ENCODE measurements at regions not wholly inside any gene's neighbourhood (a gene's known extent, or its start where the extent isn't known, plus 50 kb on each side); places are given as distances from the start of the nearest gene placed in this dataset.

DNA sequence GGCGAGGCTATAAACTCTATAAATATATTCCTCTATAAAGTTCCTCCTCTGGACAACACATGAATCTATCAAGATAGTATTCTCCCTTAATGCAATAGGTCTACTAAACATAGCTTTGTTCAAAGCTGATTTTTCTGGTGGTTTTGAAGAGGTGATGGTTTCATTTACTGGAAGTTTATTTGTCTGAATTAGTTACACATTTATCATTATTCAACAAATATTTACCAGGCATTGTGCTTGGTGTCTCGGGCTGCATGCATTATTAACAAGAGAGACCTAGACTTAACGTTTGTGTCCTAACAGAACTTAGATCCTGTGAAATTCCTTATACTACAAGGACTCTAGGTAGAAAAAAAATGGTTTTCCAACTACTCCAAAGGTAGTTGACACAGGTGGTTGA is 511.4 kb upstream of the B3GALT2 start:
- TF ChIP-seq, protein P1, sequence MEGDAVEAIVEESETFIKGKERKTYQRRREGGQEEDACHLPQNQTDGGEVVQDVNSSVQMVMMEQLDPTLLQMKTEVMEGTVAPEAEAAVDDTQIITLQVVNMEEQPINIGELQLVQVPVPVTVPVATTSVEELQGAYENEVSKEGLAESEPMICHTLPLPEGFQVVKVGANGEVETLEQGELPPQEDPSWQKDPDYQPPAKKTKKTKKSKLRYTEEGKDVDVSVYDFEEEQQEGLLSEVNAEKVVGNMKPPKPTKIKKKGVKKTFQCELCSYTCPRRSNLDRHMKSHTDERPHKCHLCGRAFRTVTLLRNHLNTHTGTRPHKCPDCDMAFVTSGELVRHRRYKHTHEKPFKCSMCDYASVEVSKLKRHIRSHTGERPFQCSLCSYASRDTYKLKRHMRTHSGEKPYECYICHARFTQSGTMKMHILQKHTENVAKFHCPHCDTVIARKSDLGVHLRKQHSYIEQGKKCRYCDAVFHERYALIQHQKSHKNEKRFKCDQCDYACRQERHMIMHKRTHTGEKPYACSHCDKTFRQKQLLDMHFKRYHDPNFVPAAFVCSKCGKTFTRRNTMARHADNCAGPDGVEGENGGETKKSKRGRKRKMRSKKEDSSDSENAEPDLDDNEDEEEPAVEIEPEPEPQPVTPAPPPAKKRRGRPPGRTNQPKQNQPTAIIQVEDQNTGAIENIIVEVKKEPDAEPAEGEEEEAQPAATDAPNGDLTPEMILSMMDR (conservative IDR thresholded peaks at IDR 0.05; ENCODE audit: control insufficient read depth, insufficient read depth, low read depth, low read length), result no peak
- H3K4me3 ChIP-seq (ENCODE audit: control insufficient read depth, low read depth, low read length), result no peak overlapping the region
- no peak for DNase-seq (ENCODE audit: low read depth)

DNA sequence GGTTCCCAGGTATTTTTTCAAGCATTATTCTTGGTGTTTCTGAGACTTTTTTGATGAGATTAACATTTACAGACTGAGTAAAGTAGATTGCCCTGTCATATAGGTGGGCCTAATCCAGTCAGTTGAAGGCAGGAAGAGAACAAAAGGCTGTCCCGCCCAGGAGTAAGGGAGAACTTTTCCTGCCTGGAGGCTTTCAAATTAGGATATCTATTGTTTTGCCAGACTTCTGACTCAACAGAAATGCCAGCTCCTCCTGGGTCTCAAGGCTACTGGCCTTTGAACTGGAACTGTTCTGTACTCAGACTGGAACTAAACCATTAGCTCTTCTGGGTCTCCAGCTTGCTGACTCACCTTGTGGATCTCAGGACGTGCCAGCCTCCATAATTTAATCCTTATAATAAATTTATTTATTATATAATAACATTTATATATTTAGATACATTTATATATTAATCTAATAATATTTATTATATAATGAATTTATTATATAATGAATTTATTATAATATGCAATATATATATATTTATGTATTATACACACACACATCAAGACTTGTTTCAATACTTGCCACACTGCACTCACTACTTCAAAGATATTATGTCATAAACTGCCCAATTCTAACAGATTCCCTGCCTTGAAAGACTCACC is 510.8 kb upstream of the B3GALT2 start:
- no peak for DNase-seq (ENCODE audit: low read depth)
- H3K4me3 ChIP-seq (ENCODE audit: control insufficient read depth, low read depth, low read length), result no peak overlapping the region
- TF ChIP-seq, protein P1 (conservative IDR thresholded peaks at IDR 0.05; ENCODE audit: control insufficient read depth, insufficient read depth, low read depth, low read length), result no peak

DNA sequence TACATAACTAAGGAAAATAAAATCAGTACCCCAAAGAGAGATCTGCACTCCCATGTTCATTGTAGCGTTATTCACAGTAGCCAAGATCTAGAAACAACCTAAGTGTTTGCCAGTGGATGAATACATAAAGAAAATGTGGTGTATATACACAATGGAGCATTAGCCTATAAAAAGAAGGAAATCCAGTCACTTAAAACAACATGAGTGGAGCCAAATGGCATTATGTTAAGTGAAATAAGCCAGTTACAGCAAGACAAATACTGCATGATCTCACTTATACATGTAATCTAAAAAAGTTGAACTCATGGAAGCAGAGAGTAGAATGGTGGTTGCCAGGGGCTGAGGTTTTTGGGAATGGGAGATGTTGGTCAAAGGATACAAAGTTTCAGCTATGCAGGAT is 508.3 kb upstream of the B3GALT2 start:
- TF ChIP-seq, protein P1 (conservative IDR thresholded peaks at IDR 0.05; ENCODE audit: control insufficient read depth, insufficient read depth, low read depth, low read length), result no peak

DNA sequence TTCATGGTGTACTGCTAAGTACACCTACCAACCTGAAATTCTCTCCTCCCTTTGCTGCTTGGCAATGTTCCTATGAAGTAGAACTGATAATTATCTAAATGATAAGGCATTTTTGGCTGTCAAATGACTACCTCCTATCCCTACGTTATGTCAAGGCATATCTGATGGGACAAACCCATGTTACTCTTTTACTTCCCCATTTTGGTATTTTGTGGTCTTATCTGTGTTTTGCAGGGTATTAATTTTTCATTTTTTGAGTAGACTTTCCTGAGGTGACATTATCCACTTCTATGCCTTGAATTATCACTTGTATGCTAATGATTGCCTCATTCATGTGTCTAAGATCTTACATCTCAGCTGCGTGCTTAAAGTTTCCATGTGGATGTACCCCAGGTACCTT is 499.6 kb upstream of the B3GALT2 start:
- TF ChIP-seq, protein P1 (conservative IDR thresholded peaks at IDR 0.05; ENCODE audit: control insufficient read depth, insufficient read depth, low read depth, low read length), result no peak
- no peak overlapping the region for H3K4me3 ChIP-seq (ENCODE audit: control insufficient read depth, low read depth, low read length)
- DNase-seq (ENCODE audit: low read depth), result no peak

More for the DNA sequence above, 508.3 kb upstream of the B3GALT2 start:
- H3K4me3 ChIP-seq (ENCODE audit: control insufficient read depth, low read depth, low read length), result no peak overlapping the region
- no peak for DNase-seq (ENCODE audit: low read depth)

DNA sequence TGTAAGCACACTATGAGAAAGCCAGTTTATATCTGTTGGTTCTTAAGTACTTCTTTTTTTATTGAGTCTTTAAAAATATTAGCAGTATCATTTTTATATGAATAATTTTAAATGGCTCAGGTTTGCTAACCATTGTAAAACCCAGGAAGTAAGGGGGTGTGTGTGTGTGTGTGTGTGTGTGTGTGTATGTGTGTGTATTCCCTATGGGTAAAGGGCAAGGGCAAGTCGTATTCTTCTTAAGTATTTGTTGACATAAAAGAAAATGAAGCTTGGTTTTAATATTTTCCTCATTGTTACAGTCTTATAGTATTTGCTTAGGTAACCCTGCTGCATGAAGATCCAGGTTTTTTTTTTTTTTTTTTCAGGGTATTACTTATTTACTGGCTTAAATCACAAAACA is 495.0 kb upstream of the B3GALT2 start:
- no peak overlapping the region for H3K4me3 ChIP-seq (ENCODE audit: control insufficient read depth, low read depth, low read length)
- no peak for DNase-seq (ENCODE audit: low read depth)
- TF ChIP-seq, protein P1 (conservative IDR thresholded peaks at IDR 0.05; ENCODE audit: control insufficient read depth, insufficient read depth, low read depth, low read length), result no peak

DNA sequence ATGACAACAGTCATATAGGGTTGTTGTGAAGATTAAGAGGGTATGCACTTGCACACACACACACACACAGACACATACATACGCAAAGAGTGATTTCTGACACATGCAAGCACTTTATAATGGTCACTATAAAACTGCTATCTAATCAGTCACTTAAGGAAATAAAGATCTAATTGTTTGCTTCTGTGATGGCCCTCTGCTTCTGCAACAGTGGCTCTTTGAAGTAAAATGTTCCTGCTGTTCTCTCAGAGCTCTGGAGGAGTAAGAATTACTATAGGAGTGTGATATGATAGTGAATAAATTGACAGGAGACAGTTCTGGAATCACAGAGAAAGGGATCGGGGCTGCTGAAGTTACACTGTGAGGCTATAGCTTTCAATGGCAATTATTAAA is 494.5 kb upstream of the B3GALT2 start:
- DNase-seq (ENCODE audit: low read depth), result no peak
- TF ChIP-seq, protein P1 (conservative IDR thresholded peaks at IDR 0.05; ENCODE audit: control insufficient read depth, insufficient read depth, low read depth, low read length), result no peak
- no peak overlapping the region for H3K4me3 ChIP-seq (ENCODE audit: control insufficient read depth, low read depth, low read length)
